Fibroblast of skin of right biceps (primary cell): ENCODE measurements at regions not wholly inside any gene's neighbourhood (a gene's known extent, or its start where the extent isn't known, plus 50 kb on each side); places are given as distances from the start of the nearest gene placed in this dataset.

Experiments used
- DNase-seq: peaks from one replicate; pipeline ENCODE4 v3.0.0-alpha.2; 2013

GRCh38 chr12:130216031-130216430 is 53.8 kb downstream of the FZD10 start:
- no peak for DNase-seq

- no peak for DNase-seq
Observed at GRCh38 chr12:130218682-130219081, 56.4 kb downstream of the FZD10 start.

- DNase-seq: no peak
Observed at GRCh38 chr12:130219929-130220705, 57.9 kb downstream of the FZD10 start.

- DNase-seq: no peak
Observed at GRCh38 chr12:130220706-130221100, 58.4 kb downstream of the FZD10 start.

- DNase-seq: no peak
Observed at GRCh38 chr12:130222519-130223218, 60.4 kb downstream of the FZD10 start.

GRCh38 chr12:130223767-130224244 is 61.5 kb downstream of the FZD10 start:
- no peak for DNase-seq

- DNase-seq: no peak
Observed at GRCh38 chr12:130224613-130225012, 62.3 kb downstream of the FZD10 start.

- DNase-seq: no peak
Observed at GRCh38 chr12:130225347-130225746, 63.1 kb downstream of the FZD10 start.

GRCh38 chr12:130226126-130226525 is 63.9 kb downstream of the FZD10 start:
- DNase-seq: no peak

GRCh38 chr12:130226771-130227170 is 64.5 kb downstream of the FZD10 start:
- DNase-seq: no peak

GRCh38 chr12:130227641-130228040 is 65.4 kb downstream of the FZD10 start:
- no peak for DNase-seq

- DNase-seq: no peak
Observed at GRCh38 chr12:130236446-130236845, 74.2 kb downstream of the FZD10 start.

GRCh38 chr12:130240831-130241590 is 78.7 kb downstream of the FZD10 start:
- DNase-seq: no peak

GRCh38 chr12:130242506-130242905 is 80.2 kb downstream of the FZD10 start:
- DNase-seq: no peak

GRCh38 chr12:130245251-130245650 is 83.0 kb downstream of the FZD10 start:
- DNase-seq: no peak

GRCh38 chr12:130246560-130246959 is 84.3 kb downstream of the FZD10 start:
- DNase-seq: no peak

GRCh38 chr12:130247634-130248237 is 85.5 kb downstream of the FZD10 start:
- no peak for DNase-seq

- no peak for DNase-seq
Observed at GRCh38 chr12:130249376-130249775, 87.1 kb downstream of the FZD10 start.

GRCh38 chr12:130251236-130251780 is 86.4 kb upstream of the PIWIL1 start:
- no peak for DNase-seq

- DNase-seq: no peak
Observed at GRCh38 chr12:130253866-130254265, 83.8 kb upstream of the PIWIL1 start.

- no peak for DNase-seq
Observed at GRCh38 chr12:130254461-130255276, 83.0 kb upstream of the PIWIL1 start.

GRCh38 chr12:130258863-130259262 is 78.8 kb upstream of the PIWIL1 start:
- no peak for DNase-seq
